Right kidney (tissue), 1 donor: ENCODE measurements at regions not wholly inside any gene's neighbourhood (a gene's known extent, or its start where the extent isn't known, plus 50 kb on each side); places are given as distances from the start of the nearest gene placed in this dataset.
"Not testable (repeated sequence)": the region's sequence is repeated elsewhere in the genome, so short reads cannot be mapped to it uniquely, and the experiment has no call there.

Experiments
- DNase-seq: peaks from one replicate; pipeline ENCODE4 v3.0.0-alpha.2; 2016

DNA sequence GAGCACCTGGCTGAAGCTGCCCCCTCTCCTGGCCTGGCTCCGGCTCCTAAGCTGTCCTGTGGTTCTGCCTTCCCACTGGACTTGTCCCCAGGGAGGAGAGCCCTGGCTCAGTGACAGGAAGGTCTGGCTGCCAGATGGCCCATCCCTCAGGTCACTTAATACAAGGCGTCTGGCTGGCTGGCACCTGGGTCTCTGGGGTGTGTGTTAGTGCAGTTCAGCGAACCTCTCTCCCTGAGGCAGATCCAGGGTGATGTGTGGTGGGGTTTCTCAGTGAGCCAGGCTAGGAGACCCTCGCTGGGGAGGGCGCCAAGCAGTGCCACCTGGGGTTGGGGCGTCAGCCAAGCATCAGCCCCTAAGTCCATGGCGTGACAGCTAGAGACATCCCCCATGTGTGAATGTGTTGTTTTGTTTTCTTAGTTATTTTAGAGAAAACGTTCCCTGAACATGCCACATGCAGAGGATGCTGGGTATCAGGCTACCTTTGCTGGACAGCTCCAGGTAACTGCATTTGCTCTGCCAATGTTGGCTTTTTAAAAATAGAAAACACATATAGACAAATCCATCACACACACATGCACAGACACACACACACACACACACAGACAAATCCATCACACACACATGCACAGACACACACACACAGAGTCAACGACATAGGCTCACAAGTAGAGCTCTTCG is 56.4 kb upstream of the LRPAP1 start:
- DNase-seq: not testable (repeated sequence)

DNA sequence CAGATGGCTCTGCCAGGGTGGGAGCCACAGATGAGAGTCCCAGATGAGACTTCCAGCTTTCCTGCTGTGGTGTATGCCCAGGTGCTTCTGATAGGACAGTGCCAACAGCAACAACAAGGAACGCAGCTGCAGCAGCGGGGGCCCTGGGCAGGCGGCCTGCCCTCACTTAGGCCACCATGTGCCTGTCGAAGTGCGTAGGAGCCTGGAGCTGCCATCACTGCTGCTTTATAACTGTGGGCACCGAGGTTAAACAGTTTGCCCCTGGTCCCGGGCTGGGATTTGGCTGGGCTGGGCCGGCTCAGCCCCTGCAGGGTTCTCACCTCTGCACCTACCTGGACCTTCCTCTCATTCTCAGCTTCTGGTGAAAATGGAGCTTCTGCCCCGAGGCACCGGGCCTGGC is 54.4 kb upstream of the LRPAP1 start:
- DNase-seq: not testable (repeated sequence)

DNA sequence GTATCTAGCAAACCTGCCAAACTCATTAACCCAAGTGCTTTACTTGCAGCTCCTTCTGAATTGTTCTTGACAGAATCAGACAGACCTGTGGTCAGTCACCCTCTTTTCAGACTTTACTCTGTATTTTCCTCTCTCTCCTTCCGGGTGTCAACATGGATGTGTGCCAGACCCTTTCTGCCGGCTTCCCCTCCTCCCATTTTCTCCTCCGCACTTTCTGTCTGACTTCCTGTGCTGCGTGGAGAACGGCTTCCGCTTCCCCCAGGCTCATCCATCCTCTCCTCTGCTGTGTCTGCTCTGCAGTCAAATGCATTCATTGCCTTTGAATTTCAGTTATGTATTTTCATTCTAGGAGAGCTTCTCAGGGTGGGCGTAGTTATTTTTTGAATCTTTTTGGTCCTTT is 53.3 kb upstream of the LRPAP1 start:
- not testable (repeated sequence) for DNase-seq

DNA sequence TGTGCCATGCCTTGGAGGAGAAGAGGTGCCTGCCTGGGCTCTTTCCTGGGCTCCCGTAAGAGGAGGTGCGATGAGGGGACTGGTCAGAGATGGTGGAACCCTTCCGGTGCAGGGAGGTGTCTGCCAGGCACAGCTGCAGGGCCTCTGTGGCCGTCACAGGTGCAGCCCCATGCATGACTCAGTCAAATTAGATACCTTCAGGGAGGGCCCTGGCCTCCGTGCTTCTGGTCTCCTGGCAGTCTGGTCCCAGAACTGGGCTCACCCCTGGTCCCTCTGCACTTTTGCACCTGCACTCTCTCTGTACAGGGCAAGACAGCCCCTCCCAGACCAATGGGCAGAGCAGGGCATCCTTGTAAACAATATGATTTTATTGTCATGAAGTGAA is 49.9 kb upstream of the LRPAP1 start:
- no peak for DNase-seq
